SK-N-SH (cell line): ENCODE measurements at regions not wholly inside any gene's neighbourhood (a gene's known extent, or its start where the extent isn't known, plus 50 kb on each side); places are given as distances from the start of the nearest gene placed in this dataset.

Experiments used
- CTCF ChIA-PET: fragments of 300-600, 350-600 bp; formaldehyde crosslinking; extraction: SDS; loops from one replicate; lab custom pipeline; 2021; lab: Yijun Ruan, JAX
- POLR2A ChIA-PET: fragments of 350-600 bp; sonication (Branson Sonifier 250); formaldehyde crosslinking; extraction: SDS; loops from one replicate; lab custom pipeline; 2020; ENCODE audit warnings: antibody characterized with exemption, inconsistent platforms; lab: Yijun Ruan, JAX
- DNase-seq: peaks from one replicate; pipeline ENCODE4 v3.0.0; 2012
- H2AFZ ChIP-seq: fragments of 200-600 bp; sonication (generic); 2 replicates; pipeline ENCODE4 v1.8.1; 2016; ENCODE audit warnings: antibody characterized with exemption, mild to moderate bottlenecking, low read depth
- H3F3A ChIP-seq: fragments of 200-600 bp; sonication (generic); replicated peaks from 2 replicates; pipeline ENCODE3; 2016; ENCODE audit warnings: antibody characterized with exemption, mild to moderate bottlenecking; ENCODE audit not compliant: insufficient read depth
- H3K27ac ChIP-seq, 2 experiments: fragments of 200-500 bp in 1 of 2; fragments of 200-600 bp in 1 of 2; sonication (Bioruptor generic) in 1 of 2; sonication (generic), shearing (Covaris generic) in 1 of 2; 2 replicates each; pipeline versions ENCODE4 v1.5.1 to v1.6.1; 2014 to 2016; ENCODE audit warnings: low read depth in 2 of 2, inconsistent platforms in 1 of 2, low read length in 1 of 2, mild to moderate bottlenecking in 1 of 2, mixed read lengths in 1 of 2
- H3K27me3 ChIP-seq: fragments of 200-600 bp; sonication (generic), shearing (Covaris generic); 2 replicates; pipeline ENCODE4 v1.6.1; 2016; ENCODE audit warnings: mixed run types; ENCODE audit not compliant: insufficient read depth
- H3K36me3 ChIP-seq, 2 experiments: fragments of 200-500 bp in 1 of 2; fragments of 200-600 bp in 1 of 2; sonication (Bioruptor generic) in 1 of 2; sonication (generic) in 1 of 2; replicated peaks in 1 of 2; 2 replicates each; pipeline versions ENCODE3 to v1.5.1; 2014 to 2016; ENCODE audit warnings: low read length in 1 of 2, mild to moderate bottlenecking in 1 of 2; ENCODE audit not compliant: insufficient read depth in 2 of 2, control insufficient read depth in 1 of 2
- H3K4me1 ChIP-seq, 2 experiments: fragments of 200-500 bp in 1 of 2; fragments of 200-600 bp in 1 of 2; sonication (Bioruptor generic) in 1 of 2; sonication (generic), shearing (Covaris generic) in 1 of 2; 2 replicates each; pipeline versions ENCODE4 v1.5.1 to v1.6.1; 2014 to 2016; ENCODE audit warnings: low read depth in 1 of 2, low read length in 1 of 2, mixed run types in 1 of 2; ENCODE audit not compliant: insufficient read depth in 2 of 2, control insufficient read depth in 1 of 2
- H3K4me2 ChIP-seq: fragments of 200-600 bp; sonication (generic), shearing (Covaris generic); 2 replicates; pipeline ENCODE4 v1.6.1; 2017; ENCODE audit warnings: mixed run types
- H3K4me3 ChIP-seq, 2 experiments: fragments of 200-500 bp in 1 of 2; fragments of 200-600 bp in 1 of 2; sonication (Bioruptor generic) in 1 of 2; sonication (generic), shearing (Covaris generic) in 1 of 2; 2 replicates each; pipeline versions ENCODE4 v1.5.1 to v1.8.1; 2014 to 2016; ENCODE audit warnings: low read depth in 2 of 2, inconsistent platforms in 1 of 2, low read length in 1 of 2, mild to moderate bottlenecking in 1 of 2, mixed read lengths in 1 of 2, moderate library complexity in 1 of 2
- H3K79me2 ChIP-seq: fragments of 200-600 bp; sonication (generic); 2 replicates; pipeline ENCODE4 v1.8.1; 2017; ENCODE audit warnings: mild to moderate bottlenecking; ENCODE audit not compliant: insufficient read depth
- H3K9ac ChIP-seq: fragments of 200-600 bp; sonication (generic); 2 replicates; pipeline ENCODE4 v1.6.1; 2017; ENCODE audit warnings: mixed run types
- H3K9me2 ChIP-seq: fragments of 200-600 bp; sonication (generic); 2 replicates; pipeline ENCODE4 v1.6.1; 2017; ENCODE audit warnings: mixed run types
- H3K9me3 ChIP-seq: fragments of 200-600 bp; sonication (generic); 2 replicates; pipeline ENCODE4 v1.6.1; 2017; ENCODE audit warnings: mixed run types, mild to moderate bottlenecking, moderate library complexity
- H4K20me1 ChIP-seq: fragments of 200-600 bp; sonication (generic); 2 replicates; pipeline ENCODE4 v1.6.1; 2017; ENCODE audit warnings: mild to moderate bottlenecking, mixed run types; ENCODE audit not compliant: insufficient read depth
- CHD2 ChIP-seq: fragments of 150-350 bp; IDR thresholded peaks from 2 replicates; pipeline ENCODE4 v1.6.1; 2018; ENCODE audit warnings: low read length; ENCODE audit not compliant: partially characterized antibody
- CTCF ChIP-seq: fragments of 200-600 bp; sonication (generic); IDR thresholded peaks from 2 replicates; pipeline ENCODE4 v1.6.1; 2017; ENCODE audit warnings: antibody characterized with exemption, mild to moderate bottlenecking, moderate library complexity
- ELF1 ChIP-seq: IDR thresholded peaks from 2 replicates; pipeline ENCODE4 v1.4.0; 2012
- EP300 ChIP-seq, 2 experiments: IDR thresholded peaks; 2 replicates each; pipeline versions ENCODE4 v1.4.0 to v1.6.1; 2012; ENCODE audit warnings: borderline replicate concordance in 1 of 2, low read depth in 1 of 2, low read length in 1 of 2
- FOSL2 ChIP-seq: IDR thresholded peaks from 2 replicates; pipeline ENCODE4 v1.4.0; 2012; ENCODE audit warnings: low read depth, mild to moderate bottlenecking, moderate library complexity, borderline replicate concordance
- FOXM1 ChIP-seq: IDR thresholded peaks from 2 replicates; pipeline ENCODE4 v1.4.0; 2012; ENCODE audit warnings: low read depth, mild to moderate bottlenecking
- JUND ChIP-seq: IDR thresholded peaks from 2 replicates; pipeline ENCODE4 v1.4.0; 2012
- MEF2A ChIP-seq: IDR thresholded peaks from 2 replicates; pipeline ENCODE4 v1.4.0; 2012; ENCODE audit warnings: low read depth, borderline replicate concordance
- NRF1 ChIP-seq: IDR thresholded peaks from 2 replicates; pipeline ENCODE4 v1.6.1; 2012; ENCODE audit warnings: low read depth, mild to moderate bottlenecking, low read length
- PBX3 ChIP-seq: IDR thresholded peaks from 2 replicates; pipeline ENCODE4; 2012
- RAD21 ChIP-seq: IDR thresholded peaks from 2 replicates; pipeline ENCODE4 v1.6.1; 2012; ENCODE audit warnings: mild to moderate bottlenecking, low read length
- RFX5 ChIP-seq: IDR thresholded peaks from 2 replicates; pipeline ENCODE4 v1.6.1; 2012; ENCODE audit warnings: mild to moderate bottlenecking, improper control_type of control experiment, low read length
- RXRA ChIP-seq: IDR thresholded peaks from 2 replicates; pipeline ENCODE4 v1.4.0; 2012; ENCODE audit warnings: low read depth, mild to moderate bottlenecking, borderline replicate concordance
- SIN3A ChIP-seq: IDR thresholded peaks from 2 replicates; pipeline ENCODE4 v1.6.1; 2012; ENCODE audit warnings: low read depth, mild to moderate bottlenecking, low read length, moderate library complexity, borderline replicate concordance
- SMC3 ChIP-seq: IDR thresholded peaks from 2 replicates; pipeline ENCODE4 v1.6.1; 2012; ENCODE audit warnings: low read depth, low read length, improper control_type of control experiment
- TEAD4 ChIP-seq: IDR thresholded peaks from 2 replicates; pipeline ENCODE4 v1.4.0; 2012; ENCODE audit warnings: mild to moderate bottlenecking, borderline replicate concordance; ENCODE audit not compliant: insufficient read depth
- WGBS: methylation state at CpG from one replicate; pipeline ENCODE4 v1.1.6; 2017; ENCODE audit warnings: low lambda C conversion rate; 5-methylcytosine and 5-hydroxymethylcytosine counted together
- TF ChIP-seq, protein P1 (sequence below): IDR thresholded peaks from 2 replicates; pipeline ENCODE4 v1.4.0; 2012; ENCODE audit warnings: low read depth, borderline replicate concordance
- TF ChIP-seq, protein P2 (sequence below): IDR thresholded peaks from 2 replicates; pipeline ENCODE4 v1.4.0; 2012; ENCODE audit warnings: low read depth, borderline replicate concordance
- TF ChIP-seq, protein P3 (sequence below): IDR thresholded peaks from 2 replicates; pipeline ENCODE4 v1.6.1; 2012; ENCODE audit warnings: mild to moderate bottlenecking, low read depth, low read length, moderate library complexity

DNA sequence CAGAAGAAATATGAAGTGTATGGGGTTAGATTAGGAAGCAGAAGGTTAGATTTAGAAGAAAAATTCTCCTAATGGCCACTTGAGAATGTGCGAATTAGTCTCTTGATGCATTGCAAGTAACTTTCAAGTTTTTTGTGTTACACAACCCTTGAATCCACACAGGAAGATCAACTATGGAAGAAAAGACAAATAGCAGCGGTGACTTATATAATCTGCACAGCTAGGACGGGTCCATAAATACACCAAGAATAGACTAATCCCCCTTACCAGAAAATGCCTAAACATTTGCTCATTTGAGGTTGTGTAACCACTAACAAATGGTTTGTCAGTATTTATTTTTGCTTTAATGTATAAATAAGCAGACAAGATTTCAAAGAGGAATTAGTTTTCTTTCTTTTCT lies 182.6 kb downstream of the TGFB2 start (continued):
- TF ChIP-seq, protein P1, sequence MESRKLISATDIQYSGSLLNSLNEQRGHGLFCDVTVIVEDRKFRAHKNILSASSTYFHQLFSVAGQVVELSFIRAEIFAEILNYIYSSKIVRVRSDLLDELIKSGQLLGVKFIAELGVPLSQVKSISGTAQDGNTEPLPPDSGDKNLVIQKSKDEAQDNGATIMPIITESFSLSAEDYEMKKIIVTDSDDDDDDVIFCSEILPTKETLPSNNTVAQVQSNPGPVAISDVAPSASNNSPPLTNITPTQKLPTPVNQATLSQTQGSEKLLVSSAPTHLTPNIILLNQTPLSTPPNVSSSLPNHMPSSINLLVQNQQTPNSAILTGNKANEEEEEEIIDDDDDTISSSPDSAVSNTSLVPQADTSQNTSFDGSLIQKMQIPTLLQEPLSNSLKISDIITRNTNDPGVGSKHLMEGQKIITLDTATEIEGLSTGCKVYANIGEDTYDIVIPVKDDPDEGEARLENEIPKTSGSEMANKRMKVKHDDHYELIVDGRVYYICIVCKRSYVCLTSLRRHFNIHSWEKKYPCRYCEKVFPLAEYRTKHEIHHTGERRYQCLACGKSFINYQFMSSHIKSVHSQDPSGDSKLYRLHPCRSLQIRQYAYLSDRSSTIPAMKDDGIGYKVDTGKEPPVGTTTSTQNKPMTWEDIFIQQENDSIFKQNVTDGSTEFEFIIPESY, result no peak
- TF ChIP-seq CTCF, result no peak

DNA sequence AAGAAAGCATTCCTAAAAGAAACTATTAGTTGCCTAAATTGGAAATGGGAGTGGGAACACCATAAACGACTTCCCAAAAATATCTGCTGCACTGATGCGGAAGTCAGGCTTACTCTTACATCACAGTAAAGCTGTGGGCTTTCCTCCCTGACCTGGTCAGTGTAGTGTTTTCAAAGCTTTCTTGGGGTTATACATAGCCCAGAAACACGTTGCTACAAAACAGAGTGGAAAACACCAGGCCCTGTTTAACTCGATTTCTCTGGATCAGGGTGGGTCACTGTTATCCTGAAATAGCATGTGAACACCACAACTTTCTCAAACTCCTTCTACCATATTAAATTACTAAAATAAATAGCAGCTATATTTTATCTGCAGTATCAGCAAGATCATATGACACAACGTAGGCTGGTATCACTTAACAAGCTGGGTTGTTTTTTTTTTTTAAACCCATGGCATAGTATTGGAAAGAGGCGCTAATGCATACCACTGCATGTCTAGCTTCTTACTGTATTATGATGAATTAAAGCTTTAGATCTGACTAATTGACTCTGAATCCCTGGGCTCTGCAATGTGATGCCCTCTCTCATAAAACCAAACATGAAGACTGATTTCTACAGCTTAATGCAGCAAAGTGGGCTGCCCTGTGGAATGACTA lies 184.6 kb downstream of the TGFB2 start:
- 50% methylated on average over 6 of the region's 6 CpGs for WGBS
- TF ChIP-seq ELF1 (no peak), SMC3 (no peak), RXRA (no peak), CHD2 (no peak), MEF2A (no peak), PBX3 (peak; percentile 73), EP300 (IDR thresholded peaks at IDR 0.05; ENCODE audit: borderline replicate concordance in 1 of 2, low read depth in 1 of 2, low read length in 1 of 2) (peak; percentile 30 to 62; a peak in 3 of 4 replicates), RAD21 (no peak), FOSL2 (peak; percentile 44; the same call in 1 of the 2 replicates), NRF1 (no peak), SIN3A (no peak), RFX5 (no peak), JUND (peak; percentile 46; the same call in 1 of the 2 replicates), CTCF (no peak), TEAD4 (0 out of 2 replicates have a peak, but pooled peaks have one; percentile 26), FOXM1 (no peak)
- TF ChIP-seq, protein P2, sequence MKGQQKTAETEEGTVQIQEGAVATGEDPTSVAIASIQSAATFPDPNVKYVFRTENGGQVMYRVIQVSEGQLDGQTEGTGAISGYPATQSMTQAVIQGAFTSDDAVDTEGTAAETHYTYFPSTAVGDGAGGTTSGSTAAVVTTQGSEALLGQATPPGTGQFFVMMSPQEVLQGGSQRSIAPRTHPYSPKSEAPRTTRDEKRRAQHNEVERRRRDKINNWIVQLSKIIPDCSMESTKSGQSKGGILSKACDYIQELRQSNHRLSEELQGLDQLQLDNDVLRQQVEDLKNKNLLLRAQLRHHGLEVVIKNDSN, result no peak
- TF ChIP-seq, protein P3, sequence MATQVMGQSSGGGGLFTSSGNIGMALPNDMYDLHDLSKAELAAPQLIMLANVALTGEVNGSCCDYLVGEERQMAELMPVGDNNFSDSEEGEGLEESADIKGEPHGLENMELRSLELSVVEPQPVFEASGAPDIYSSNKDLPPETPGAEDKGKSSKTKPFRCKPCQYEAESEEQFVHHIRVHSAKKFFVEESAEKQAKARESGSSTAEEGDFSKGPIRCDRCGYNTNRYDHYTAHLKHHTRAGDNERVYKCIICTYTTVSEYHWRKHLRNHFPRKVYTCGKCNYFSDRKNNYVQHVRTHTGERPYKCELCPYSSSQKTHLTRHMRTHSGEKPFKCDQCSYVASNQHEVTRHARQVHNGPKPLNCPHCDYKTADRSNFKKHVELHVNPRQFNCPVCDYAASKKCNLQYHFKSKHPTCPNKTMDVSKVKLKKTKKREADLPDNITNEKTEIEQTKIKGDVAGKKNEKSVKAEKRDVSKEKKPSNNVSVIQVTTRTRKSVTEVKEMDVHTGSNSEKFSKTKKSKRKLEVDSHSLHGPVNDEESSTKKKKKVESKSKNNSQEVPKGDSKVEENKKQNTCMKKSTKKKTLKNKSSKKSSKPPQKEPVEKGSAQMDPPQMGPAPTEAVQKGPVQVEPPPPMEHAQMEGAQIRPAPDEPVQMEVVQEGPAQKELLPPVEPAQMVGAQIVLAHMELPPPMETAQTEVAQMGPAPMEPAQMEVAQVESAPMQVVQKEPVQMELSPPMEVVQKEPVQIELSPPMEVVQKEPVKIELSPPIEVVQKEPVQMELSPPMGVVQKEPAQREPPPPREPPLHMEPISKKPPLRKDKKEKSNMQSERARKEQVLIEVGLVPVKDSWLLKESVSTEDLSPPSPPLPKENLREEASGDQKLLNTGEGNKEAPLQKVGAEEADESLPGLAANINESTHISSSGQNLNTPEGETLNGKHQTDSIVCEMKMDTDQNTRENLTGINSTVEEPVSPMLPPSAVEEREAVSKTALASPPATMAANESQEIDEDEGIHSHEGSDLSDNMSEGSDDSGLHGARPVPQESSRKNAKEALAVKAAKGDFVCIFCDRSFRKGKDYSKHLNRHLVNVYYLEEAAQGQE, result no peak

More for the DNA sequence above, 184.6 kb downstream of the TGFB2 start:
- Histone ChIP-seq H3F3A (peaks cover 4% of the 10 kb centered on the region), H3K9me3 (no peaks in the 10 kb centered on the region), H3K36me3 (no peaks in the 10 kb centered on the region), H3K4me3 (no peak overlapping the region), H3K9ac (no peak overlapping the region), H3K27ac (peak overlapping the region; percentile 55 to 74), H3K27me3 (no peaks in the 10 kb centered on the region), H2AFZ (peak overlapping the region; percentile 33; the same call in 1 of the 2 replicates), H3K9me2 (no peaks in the 10 kb centered on the region), H3K4me1 (peaks cover 3 to 4% of the 10 kb centered on the region in 2 experiments; a peak in 2 of 4 replicates), H3K79me2 (no peaks in the 10 kb centered on the region), H3K4me2 (no peak overlapping the region), H4K20me1 (no peaks in the 10 kb centered on the region)
- no peak for DNase-seq
- CTCF ChIA-PET, result interaction anchor here (0.8 to 1.6 kb wide), 4 partner anchors 10 to 1282 kb away, joined by 3 to 5 read pairs (median 4); no protein-coding TSS in a partner anchor
- POLR2A ChIA-PET, result no interaction called here
